Activated naive CD8-positive, alpha-beta T cell treated with anti-CD3 and anti-CD28 coated beads, Interleukin-2, amount 50 U/mL, for 16 hours (primary cell): ENCODE measurements at regions not wholly inside any gene's neighbourhood (a gene's known extent, or its start where the extent isn't known, plus 50 kb on each side); places are given as distances from the start of the nearest gene placed in this dataset.
"Not testable (repeated sequence)": the region's sequence is repeated elsewhere in the genome, so short reads cannot be mapped to it uniquely, and the experiment has no call there.

Experiments used
- DNase-seq: peaks from one replicate; pipeline ENCODE4 v3.0.0-alpha.2; 2020; ENCODE audit warnings: low read depth, low spot score

DNA sequence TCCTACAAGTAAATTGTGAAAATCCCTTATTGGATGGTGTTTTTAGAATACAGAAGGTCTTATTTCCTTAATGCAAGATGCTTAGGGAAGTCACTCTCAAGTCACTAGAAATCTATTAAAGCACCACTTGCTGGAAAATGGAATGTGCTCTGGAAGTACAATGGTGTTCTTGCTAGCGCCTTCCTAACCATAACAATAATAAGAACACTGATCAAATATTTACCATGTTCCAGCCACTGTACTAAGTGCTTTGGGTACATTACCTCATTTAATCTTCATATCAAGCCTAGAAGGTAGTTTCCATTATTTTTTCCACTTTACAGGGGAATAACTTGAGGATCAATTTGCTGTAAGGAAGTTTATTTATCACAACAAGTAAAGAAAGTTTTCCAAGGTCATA, 75.1 kb downstream of the FAM72B start:
- not testable (repeated sequence) for DNase-seq

DNA sequence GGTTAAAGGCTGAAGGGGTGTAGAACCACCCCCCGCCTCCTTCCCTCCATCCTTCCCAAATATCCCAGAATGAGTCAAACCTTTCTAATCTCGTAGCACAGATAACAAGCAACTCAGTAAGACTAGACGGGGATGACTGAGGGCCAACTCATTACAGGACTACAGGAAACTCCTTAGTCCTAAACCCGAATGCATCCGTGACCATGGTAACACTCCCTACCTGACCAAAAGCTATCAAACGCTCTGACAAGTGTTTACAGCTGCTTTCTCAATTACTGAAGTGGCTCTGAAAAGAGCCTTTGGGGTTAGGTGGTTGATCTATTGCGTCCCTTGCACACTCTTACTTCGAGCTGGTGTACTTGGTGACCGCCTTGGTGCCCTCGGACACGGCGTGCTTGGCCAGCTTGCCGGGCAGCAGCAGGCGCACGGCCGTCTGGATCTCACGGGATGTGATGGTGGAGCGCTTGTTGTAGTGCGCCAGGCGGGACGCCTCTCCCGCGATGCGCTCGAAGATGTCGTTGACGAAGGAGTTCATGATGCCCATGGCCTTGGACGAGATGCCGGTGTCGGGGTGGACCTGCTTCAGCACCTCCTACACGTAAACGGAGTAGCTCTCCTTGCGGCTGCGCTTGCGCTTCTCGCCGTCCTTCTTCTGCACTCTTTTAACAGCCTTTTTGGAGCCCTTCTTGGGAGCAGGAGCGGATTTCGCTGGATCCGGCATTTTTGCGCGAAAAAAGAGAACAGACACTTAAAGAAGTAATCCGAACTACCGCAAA, 67.4 kb downstream of the FAM72B start:
- DNase-seq = not testable (repeated sequence)

DNA sequence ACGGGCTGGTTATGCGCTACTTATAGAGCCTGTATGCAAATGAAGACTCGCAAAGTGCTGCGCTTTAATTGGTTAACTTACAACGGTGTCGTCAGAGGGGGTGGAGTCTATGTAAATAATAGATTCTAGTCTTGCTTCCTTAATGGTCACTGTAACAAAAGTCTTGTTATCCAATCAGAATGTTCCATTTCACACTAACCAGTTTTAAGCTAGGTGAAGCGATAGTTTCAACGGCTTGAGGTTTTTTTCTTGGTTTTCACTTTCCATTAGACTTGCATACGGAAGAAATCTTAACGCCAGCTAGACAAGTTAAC, 66.9 kb downstream of the FAM72B start:
- DNase-seq = not testable (repeated sequence)

DNA sequence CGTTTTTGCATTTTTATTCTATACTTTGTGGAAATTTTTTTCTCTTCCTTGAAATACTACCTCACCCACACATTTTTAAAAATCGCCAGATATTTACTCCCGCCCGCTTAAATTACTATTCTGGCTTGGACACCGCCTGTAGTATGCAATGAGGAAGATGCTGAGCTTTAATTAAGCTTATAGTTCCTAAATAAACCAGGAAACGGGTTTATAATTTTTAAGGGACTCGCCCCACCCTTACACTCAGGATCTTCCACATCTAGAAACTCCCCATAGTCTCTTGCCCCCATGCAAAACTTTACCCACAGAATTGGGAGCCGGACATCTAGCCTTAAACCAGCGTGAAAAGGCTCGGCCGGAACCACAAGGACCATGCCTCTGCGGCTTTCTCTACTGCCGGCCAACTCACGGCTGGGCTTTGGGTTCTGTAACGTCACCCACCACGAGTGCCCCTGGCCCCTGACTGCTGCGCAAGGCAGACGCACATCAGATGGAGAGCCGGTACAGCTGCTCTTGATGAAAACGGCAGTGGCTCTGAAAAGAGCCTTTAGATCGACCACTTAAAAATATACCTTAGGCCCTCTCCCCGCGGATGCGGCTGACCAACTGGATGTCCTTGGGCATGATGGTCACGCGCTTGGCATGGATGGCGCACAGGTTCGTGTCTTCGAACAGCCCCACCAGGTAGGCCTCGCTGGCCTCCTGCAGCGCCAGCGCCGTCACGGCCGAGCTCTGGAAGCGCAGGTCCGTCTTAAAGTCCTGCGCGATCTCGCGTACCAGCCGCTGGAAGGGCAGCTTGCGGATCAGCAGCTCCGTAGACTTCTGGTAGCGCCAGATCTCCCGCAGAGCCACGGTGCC, 66.3 kb downstream of the FAM72B start:
- not testable (repeated sequence) for DNase-seq
